ENCODE measurements at regions not wholly inside any gene's neighbourhood (a gene's known extent, or its start where the extent isn't known, plus 50 kb on each side); places are given as distances from the start of the nearest gene placed in this dataset.

- TF ChIP-seq CTCF (IDR thresholded peaks at IDR 0.05; ENCODE audit: low read depth, low read length) = no peak
- no peak for TF ChIP-seq MAX (IDR thresholded peaks at IDR 0.05; ENCODE audit: low read depth, low read length)
Observed at GRCh38 chr5:27252911-27253310, 214.5 kb upstream of the CDH9 start.
